ENCODE measurements at regions not wholly inside any gene's neighbourhood (a gene's known extent, or its start where the extent isn't known, plus 50 kb on each side); places are given as distances from the start of the nearest gene placed in this dataset.

DNA sequence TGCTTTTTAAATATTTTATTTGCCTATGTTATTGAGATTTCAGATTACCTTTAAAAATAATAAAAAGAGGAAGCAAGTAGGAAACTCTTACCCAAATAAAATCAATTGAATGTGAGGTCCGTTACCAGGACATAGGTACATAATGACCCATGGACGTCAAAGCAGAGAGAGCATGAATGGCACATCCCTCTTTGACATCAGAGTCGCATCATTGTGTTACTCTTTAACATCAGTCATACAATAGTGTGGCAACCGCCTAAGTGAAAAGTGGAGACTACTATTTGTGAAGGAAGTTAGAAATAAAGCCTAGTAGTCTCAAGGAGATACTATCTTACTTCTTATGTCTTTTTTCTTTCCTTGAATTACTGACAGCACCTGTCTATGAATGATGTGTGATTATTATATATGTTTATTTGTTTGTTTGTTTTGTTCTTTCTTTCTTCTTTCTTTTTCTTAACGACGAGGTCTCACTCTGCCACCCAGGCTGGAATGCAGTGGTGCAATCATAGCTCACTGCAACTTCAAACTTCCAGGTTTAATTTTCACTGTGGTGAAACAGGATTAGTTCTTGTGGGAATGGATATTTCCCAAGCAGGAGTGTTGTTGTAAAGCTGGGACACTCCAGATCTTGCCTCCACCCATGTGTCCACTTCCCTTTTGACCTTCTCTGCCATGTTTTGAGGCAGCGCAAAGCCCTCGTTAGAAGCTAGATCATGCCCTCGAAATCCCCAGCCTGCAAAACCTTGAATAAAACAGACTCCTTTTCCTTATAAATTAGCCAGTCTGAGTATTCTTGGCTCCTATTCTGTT is 407.2 kb upstream of the NETO1 start:
- DNase-seq = no peak

DNA sequence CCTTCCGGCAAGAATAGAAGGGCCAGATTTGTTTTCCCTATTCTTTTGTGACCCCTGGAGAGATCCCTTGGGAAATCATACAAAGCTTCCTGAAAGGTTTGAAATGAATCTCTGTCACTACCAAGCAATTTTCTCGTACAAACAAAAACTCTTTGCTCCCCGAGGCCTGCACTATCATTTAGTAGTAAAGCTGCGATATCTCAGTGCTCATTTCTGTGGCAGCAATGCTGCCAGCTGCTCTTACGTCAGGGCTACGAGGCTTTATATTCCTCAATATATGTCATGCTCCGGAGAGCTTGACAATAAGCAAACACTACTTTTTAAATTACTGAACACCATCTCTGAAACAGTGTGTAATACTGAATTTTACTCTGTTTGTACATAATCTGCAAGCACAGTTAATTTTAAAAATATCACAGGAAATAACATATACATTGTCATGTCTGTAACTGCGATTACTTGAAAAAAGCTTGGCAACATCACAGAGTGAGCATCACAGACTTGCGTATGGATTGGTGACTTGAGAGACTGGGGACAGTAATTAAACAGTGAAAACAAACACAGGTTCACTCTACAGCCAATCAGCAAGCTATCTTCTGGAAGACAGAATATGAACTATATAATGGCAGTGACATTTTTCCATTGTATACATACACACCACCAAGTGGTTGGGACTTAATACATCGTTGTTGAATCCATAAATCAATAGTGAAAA is 403.3 kb upstream of the NETO1 start:
- DNase-seq = no peak

DNA sequence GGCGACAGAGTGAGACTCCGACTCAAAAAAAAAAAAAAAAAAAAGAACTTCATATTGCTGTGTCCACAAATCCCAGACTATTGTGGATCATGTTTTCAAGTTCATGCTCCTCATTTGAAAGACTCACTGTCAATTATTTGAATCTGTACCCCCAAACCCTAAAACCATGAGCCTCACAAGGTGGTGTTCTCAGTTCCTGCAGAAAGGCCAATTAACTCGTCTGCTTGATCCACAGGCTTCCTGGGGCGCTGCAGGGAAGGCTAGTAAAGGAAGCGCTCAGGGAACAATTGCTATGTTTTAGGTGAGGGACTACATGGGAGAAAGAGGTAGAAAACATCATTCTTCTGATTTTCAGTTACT is 396.8 kb upstream of the NETO1 start:
- DNase-seq = no peak

DNA sequence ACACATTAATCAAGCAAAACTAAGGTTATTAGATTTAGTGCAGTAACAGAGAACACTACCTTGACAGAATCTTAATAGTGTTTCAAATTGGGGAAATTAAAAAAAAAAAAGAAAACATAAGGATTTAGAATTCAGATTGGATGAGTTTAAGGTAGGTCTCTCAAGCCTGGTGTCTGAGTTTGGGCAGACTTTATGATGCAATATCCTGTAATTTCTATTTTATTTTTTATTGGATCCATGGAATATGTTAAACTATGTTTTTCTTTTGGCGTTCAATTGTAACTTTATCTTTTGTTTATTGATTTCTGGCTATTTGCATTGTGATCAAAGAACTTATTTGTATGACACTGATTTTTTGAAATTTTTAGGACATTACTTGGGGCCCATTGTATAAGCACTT is 394.1 kb upstream of the NETO1 start:
- no peak for DNase-seq

DNA sequence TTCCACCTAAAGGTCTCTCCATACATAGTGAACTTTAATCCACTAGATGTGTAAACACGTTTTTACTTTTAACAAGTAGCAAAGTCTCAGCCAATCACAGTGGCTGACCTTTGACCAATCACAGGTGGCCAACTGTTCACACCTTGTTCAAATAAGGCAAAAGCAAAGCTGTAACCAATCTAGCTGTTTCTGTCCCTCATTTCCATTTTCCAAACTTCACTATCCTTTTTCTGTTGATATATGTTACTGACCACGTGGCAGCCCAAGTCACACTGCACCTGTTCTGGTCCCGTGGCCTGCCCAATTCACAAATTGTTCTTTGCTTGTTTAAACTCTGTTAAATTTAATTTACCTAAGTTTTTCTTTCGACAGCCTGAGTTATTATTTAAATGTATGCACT is 393.5 kb upstream of the NETO1 start:
- no peak for DNase-seq

DNA sequence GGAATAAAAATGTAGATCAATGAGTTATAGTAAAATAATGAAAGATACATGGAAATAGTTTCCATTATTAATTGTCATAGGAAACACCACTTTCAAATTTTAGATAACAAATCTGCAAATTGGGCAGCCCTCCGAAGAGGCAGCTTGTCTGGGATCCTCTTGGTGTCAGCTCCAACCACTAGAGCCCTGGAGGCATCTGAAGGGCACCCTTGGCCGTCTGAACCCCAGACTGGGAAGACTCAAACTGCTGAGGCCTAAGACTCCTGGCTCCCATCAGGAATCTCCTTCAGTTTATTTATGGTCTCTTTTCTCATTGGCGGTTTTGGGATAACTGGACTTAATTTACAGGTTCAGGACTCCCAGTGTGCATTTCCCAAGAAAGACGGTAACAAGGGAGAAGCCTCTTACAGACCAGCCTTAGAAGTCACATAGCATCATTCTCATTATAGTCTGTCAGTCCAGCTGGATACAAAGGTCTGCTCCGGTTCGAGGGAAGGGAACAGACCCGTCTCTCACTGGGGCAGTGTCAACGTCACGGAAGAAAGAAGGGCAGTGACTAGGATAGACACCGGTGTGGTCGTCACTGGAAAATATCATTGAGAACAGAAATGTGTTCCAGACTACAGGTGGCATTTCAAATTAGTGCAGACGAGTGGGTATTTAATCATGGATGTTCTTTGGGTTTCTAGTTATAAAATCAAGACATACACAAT is 390.7 kb upstream of the NETO1 start:
- no peak for DNase-seq

DNA sequence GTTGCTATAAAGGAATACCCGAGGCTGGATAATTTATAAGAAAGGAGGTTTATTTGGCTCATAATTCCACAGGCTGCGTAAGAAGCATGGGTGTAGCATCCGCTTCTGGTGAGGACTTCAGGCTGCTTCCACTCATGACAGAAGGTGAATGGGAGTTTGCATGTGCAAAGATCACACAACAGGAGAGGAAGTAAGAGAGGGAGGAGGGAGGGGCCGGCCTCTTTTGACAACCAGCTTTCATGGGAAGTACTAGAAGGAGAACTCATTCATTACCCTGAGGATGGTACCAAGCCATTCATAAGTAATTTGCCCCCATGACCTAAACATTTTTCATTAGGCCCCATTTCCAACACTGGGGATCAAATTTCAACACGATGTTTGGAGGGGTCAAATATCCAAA is 386.8 kb upstream of the NETO1 start:
- no peak for DNase-seq

DNA sequence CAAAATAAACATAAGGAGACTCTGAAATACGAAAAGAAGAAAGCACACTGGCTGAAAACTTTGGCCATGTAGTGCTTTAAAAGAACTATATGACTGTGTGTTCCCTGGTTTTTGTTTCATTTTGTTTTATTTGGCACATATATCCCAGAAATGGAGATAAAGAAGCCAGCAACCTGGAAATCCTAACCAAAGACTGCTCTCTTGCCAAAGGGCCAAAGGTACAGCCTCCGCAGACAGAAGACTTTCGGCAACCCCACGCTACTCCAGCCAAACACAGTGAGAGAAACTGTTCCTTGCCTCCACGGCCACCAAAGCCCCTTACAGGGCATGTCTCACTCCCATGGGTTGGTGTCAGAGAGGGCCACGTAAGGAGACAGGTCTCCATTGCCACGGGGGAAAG is 381.2 kb upstream of the NETO1 start:
- DNase-seq = no peak

DNA sequence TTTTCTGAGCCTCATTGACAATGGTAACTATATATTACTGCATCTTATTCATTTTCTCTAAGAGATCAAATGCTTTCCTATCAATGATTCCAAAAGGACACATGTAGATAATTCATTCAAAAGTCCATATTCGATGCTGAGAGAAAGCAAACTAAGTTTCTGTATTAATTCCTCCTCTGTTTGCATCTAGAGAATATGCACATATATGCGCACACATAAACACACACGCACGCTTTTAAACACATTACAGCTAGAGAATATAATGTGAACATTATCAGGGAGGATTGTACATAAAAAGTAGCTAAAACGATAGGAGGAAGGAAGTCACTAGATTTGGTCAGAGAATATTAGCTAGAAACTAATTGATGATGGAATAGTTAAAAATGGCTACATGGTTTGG is 379.0 kb upstream of the NETO1 start:
- no peak for DNase-seq

DNA sequence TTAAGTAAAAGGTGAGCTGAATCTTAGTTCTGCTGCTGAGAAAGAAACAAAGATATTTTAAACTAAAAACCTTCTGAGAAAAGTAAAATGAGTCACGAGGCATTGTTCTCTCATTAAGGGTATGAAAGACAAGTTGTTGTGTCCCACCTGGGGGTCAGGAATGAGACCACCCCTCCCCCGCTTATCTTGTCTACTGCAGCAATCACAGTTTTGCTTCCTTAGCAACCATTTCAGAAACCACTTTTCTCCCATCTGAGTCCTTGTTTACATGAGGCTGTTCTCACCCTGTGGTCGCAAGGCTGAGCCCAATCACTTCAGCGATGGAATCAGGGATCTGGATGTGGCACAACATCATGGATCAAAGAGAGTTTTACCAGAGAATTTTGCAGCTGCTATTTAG is 377.6 kb upstream of the NETO1 start:
- no peak for DNase-seq

DNA sequence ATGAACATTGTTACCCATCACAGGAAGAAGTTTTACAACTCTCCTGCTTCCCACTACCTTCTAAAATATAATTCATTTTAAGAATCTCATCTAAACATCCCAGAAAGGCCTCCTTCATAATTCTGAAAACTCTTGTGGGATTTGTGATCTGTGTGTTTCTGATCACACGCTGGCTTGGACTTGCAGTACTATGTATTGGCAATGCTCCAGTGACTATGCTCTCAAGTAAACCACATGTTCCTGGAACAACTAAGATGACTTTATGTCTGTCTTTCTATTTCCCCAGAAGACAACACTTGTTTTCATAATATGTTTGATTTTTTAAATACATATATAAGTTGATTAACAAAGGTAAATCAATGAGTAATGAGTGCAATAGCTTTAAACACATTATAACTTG is 376.6 kb upstream of the NETO1 start:
- DNase-seq = no peak

DNA sequence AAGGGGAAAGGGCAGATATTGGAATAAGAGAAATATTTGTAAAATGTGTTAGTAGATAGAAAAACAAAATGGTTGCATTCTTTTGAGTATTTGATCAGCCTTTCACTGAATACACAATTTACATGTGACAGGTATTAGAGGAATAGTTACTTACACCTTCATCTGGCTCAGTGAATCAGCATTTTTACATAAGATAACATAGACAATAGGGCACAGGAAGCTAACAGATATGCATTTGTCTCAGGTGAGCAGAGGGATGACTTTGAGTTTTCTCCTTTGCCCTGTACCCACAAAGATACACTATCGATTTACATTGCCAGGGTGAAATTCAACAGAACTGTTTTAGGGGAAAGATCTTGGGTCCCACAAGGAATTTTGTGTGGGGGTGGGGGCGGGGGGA is 373.1 kb upstream of the NETO1 start:
- no peak for DNase-seq

DNA sequence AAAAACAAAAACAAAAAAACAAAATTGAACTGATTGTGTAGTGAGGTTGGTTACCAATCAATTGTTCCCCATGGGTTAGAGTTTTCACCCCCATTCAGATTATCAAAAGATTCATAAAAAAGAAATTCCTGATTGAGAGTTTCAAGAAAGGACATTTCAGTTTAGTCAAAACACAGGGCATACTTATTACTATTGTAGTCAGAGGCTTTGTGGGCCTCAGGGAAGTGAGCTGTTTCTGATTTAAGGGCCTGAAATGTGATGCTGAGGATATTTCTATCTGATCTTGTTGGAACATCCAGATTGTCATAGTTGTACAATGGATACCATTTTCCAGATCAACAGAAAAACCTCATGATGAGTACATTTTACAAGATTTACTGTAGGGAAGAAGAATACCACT is 368.1 kb upstream of the NETO1 start:
- DNase-seq = no peak

DNA sequence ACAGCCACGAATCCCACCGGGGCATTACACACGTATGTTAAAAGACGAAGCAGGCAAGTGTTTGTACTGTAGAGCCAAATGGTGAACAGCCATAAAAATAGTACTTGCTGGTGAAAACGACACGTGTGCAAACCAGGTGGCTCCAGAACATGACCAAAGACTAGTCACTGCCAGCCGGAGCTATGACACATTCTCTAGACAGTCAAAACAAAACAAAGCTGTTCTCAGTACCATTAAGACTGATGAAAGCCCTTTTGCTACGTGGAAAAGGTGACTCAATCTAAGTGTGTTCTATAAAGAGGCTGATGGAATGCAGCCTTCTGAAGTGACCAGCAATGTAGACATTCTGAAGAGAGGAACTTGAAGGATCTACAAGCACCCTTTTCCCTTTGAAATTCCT is 367.7 kb upstream of the NETO1 start:
- DNase-seq = no peak

DNA sequence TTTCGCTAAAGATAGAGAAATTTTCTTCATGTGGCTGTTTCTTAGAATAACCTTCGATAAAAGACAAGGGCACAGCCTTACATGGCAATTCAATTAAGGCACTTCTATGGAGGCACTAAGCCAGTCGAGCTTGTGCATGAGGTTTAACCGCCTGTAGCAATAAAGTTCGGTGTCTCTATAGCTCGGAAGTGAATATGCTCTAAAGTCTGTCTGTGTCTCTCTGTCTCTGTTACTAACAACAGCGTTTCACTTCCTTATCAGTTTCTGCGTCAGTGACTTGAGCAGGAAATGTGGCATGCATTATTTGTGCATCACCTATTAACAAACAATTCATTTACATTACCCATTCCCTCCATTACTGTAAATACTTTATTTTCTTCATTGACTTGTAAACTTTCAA is 365.1 kb upstream of the NETO1 start:
- no peak for DNase-seq

DNA sequence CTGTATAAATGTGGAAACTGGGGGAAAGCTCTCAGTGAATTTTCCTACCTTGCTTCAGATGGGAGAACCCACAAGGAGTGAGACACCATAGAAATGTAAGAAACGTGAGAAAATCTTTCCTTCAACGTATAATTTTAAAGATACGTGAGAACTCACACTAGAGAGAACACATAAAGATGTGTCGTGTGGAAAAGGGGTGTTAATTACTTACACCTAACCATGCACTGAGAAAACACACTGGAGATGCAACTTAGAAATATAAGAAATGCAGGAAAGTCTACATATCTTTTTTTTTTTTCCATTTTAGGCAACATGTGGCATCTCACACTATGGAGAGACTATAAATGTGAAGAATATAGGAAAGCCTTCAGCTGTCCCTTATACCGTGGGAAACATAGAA is 352.9 kb upstream of the NETO1 start:
- DNase-seq = no peak

DNA sequence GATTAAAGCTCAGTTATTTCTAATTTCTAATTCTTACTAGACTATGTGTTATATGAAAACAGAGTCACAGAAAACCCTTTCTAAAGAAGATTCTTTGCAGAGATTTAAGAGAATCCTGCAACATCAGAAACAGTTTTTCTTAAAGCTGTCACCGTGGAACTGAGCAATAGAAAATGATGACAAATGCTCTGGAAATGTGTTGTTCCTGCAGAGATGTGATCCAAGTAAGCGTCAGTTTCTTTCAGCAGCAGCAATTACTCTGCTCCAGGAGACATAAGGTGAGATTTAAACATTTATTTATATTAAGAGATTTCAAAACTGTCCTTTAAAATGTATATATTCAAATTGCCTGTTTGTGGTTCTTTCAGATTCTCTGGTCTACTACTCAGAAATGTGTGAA is 350.5 kb upstream of the NETO1 start:
- no peak for DNase-seq

DNA sequence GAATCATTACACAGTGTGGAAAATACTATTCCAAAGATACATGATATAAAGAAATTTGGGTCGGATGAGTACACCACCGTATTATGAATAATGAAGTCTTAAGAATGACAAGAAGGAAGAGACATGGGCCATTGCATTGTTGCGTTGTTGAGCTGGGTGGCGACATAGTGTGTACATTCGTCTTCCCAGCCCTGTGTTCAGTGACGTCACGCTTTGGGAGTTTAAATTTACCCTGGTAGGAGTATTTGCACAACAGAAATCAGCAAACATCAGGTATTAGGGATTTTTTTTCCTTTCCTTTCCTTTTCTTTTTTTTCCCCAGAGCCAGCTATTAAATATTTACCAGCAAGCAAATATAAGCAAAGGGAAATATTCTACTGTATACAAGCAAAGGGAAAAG is 347.2 kb upstream of the NETO1 start:
- DNase-seq = no peak

DNA sequence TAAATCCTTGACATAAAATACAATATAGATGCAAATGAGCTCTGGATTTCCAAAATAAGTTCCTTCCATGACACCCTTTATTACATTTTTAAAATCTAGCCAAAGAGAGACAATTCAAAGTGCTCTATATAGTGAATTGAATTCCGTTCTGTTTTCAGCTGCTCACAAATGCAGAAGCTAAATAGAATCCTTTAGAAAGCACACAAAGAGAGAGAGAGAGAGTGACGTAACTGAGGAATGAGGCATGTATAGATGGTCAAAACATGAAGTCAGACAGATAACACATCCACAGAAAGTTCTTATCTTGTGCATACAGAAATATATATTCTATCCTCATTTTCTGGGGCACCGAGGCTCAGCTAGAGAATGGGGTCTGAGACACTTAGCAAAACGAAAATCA is 344.7 kb upstream of the NETO1 start:
- no peak for DNase-seq

DNA sequence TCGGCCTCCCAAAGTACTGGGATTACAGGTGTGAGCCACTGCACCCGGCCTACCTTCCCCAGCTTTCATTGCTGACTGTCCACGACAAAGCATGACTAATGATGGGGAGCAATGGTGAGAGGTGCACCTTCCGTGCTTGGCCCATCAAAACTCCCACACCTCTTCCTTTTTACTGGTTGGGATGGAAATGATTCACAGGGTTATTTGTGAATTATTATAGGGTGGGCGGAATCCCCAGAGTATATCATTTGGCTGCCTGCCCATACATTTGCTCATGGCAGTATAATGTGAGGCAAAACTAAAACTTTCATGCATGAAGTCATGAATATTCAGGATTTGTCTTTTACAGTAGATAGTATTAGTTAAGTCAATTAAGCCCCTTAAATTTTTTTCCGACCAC is 334.2 kb upstream of the NETO1 start:
- DNase-seq = no peak

DNA sequence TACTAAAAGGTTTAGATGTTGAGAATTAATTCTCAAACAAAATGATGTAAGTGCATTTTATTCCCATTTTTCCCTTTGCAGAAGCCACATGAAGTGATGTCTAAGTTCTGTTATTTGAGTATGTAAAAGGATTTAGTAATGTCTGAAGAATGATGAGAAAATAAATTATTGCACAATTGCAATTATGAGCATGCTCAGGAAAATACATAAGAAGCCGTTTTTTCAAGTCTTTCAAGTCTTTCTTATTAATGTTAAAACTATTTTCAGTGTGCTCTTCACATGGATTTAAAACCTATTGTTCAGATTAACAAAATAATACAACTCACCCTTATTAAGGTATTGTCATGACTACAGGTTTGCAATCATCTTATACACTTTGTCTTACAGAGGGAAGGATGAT is 331.4 kb upstream of the NETO1 start:
- DNase-seq = no peak

DNA sequence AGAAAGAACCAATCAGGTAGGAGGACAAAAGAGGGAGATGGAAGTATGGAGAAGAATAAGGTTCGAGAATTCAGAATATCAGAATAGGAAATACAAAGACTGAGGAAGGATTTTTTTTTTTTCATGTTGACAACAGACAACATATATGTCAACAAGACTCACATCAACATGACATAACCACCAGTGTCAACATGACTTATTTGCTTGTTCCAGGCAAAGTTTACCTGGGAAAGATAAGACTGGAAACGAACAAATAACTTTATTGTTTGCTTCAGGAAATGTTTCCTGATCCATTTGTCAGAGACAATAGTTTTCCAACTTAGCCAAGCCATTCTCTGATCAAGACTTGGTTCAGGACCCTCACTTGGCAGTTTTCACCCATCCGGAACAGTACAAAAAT is 321.9 kb upstream of the NETO1 start:
- DNase-seq = no peak

DNA sequence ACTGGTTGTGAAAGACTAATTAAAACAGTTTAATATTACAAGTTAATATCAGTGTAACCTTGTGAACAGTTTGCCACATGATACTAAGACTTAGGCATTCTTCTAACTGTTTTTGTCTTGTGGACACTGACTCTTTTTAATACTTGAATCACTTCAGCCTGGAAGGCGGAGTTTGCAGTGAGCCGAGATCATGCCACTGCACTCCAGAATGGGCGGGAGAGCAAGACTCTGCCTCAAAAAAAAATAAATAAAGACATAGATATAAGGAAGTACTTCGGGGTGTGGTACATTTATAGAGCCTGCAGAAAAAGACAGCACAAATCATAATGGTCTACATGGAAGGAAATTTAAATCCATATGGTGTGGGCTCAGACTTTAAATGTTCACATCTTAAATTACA is 300.4 kb upstream of the NETO1 start:
- no peak for DNase-seq

DNA sequence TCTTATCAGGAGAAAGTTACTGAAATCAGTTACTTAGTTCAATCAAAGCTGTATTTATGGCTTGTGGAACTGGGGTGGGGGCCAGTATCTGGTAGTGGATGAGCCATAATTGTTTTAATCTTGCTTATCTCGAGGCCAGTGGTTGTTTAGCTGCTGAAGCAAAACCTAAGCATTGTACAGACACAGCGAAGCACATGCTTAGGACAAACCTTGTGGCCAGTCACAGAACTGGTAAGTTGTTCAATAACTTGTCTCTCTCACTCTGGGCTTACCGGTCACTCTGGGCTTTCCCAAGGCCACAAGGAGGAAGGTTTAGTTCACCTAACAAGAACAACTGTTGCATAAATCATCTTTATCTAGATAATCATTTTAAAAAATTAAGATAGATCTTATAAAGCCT is 296.6 kb upstream of the NETO1 start:
- DNase-seq = no peak
